ENCODE measurements at regions not wholly inside any gene's neighbourhood (a gene's known extent, or its start where the extent isn't known, plus 50 kb on each side); places are given as distances from the start of the nearest gene placed in this dataset.

GRCh38 chr1:191498825-191499224, 659.4 kb upstream of the RGS18 start:
- no peak for TF ChIP-seq CTCF (IDR thresholded peaks at IDR 0.05; ENCODE audit: low read depth, low read length, poor library complexity, severe bottlenecking)
- no peak for TF ChIP-seq EZH2phosphoT487 (IDR thresholded peaks at IDR 0.05; ENCODE audit: borderline replicate concordance, low read length)
